ENCODE measurements at regions not wholly inside any gene's neighbourhood (a gene's known extent, or its start where the extent isn't known, plus 50 kb on each side); places are given as distances from the start of the nearest gene placed in this dataset.

DNA sequence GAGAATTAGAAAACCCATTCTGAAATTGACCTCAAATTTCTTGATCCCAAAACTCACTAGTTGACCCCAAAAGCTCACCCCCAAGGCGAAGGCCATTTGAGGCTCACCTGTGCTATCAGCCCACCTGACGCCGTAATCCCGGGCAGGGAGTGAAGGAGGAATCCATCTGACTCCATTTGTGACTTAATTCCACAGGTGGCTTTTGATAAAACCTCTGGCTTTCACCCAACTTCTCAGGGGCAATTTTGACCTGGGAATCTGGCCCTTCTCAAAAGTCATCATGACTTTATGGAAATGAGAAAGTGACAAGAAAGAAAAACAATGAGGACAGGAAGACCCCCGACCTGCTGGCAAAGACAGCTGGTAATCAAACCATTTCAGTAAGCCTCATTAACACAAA lies 86.9 kb upstream of the SALL3 start:
- H3K36me3 ChIP-seq (ENCODE audit: insufficient read depth): no peaks in the 10 kb centered on the region
- 88% methylated on average over 5 of the region's 5 CpGs for WGBS
- H3K27ac ChIP-seq (ENCODE audit: low read depth): no peak overlapping the region
- no peaks in the 10 kb centered on the region for H3K4me1 ChIP-seq (ENCODE audit: insufficient read depth)
- DNase-seq (ENCODE audit: extremely low spot score): no peak
- no peak overlapping the region for H3K4me3 ChIP-seq (ENCODE audit: low read depth, low read length)

DNA sequence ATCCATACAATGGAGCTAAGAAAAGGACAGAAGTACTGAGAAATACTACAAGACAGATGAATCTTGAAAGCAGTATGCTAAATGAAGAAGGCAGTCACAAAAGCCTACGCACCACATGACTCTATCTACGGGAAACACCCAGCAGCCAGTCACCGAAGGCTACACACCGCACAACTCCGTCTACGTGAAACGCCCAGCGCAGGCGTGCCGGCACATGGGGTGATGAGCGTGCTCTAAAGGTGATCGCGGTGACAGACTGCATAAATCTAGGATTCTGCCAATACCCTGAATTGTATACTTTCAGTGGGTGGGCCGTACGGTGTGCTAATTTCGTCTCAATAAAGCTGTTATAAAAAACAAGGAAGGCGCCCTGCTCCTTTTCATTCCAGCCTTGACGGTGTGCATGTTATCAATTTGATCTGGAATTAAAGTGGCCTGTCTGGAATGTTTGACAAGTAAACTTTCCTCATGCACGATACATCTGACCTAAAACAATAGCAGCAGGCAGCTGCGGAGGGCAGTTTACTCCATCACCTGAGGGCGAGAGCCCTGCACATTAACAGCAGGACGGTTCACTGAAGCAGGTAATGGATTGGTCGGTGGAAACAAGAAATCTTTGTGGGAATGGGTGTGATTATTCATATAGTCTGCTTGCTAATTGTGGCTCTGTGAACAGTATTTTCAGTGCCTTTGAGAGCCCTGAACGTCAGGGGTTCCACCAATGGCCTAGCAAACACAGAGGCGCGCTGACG lies 86.2 kb upstream of the SALL3 start:
- no peak for DNase-seq (ENCODE audit: extremely low spot score)
- no peak overlapping the region for H3K4me3 ChIP-seq (ENCODE audit: low read depth, low read length)
- 83% methylated on average over 27 of the region's 27 CpGs for WGBS

DNA sequence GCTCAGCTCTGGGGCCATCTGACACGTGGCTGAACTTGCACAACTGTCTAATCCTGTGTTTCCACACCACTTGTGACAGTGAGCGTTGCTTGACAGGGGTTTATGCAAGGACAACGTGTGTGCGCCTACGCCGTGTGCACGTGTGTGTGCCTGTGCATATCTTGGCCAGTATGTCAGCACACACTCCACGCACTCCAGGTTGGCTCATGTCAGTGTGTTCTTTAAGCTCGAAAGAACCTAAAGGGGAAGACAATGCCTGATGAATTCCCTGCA lies 85.6 kb upstream of the SALL3 start:
- WGBS: 81% methylated on average over 9 of the region's 9 CpGs
- Histone ChIP-seq H3K4me1 (ENCODE audit: insufficient read depth) (no peaks in the 10 kb centered on the region), H3K36me3 (ENCODE audit: insufficient read depth) (no peaks in the 10 kb centered on the region), H3K27ac (ENCODE audit: low read depth) (no peak overlapping the region), H3K4me3 (ENCODE audit: low read depth, low read length) (no peak overlapping the region)
- DNase-seq (ENCODE audit: extremely low spot score): no peak

More for the DNA sequence above, 86.2 kb upstream of the SALL3 start:
- Histone ChIP-seq H3K27ac (ENCODE audit: low read depth) (no peak overlapping the region), H3K4me1 (ENCODE audit: insufficient read depth) (no peaks in the 10 kb centered on the region), H3K36me3 (ENCODE audit: insufficient read depth) (no peaks in the 10 kb centered on the region)

DNA sequence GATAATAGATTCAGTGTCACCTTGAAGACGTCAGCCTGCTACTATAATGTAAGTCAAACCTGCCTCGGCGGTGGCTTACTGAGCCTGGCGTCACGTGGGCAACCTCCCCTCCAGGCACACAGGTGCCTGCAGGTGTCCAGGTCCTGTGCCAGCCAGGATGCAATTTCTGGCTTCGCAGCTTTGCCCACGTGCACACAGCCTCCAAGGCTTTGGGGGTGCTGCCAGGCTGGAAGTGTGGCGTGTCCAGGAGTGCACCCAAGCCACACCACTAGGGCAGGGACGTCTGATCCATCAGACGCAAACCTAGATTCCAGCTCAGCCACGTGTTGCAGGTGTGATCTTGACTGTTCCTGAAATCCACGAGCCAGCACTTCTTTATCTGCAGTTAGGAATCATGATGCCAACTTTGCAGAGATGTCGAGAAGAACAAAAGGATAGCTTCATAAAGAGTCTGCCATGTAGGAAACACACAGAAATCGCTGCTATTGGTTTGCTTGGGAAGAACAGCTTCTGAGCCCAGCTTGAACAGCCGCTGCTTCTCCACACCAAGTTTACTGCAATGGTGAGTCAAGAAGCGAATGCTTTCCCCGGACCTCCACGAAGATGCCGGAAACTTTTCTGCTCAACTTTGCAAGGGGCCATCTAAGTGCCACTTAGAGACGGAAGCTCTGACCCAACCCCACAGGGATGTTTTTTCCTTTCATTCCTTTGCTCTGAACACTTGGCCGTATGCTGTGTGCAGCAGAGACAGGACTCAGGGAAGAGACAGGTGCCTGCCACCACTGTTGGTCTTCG lies 84.2 kb upstream of the SALL3 start:
- Histone ChIP-seq H3K4me3 (ENCODE audit: low read depth, low read length) (no peak overlapping the region), H3K4me1 (ENCODE audit: insufficient read depth) (no peaks in the 10 kb centered on the region), H3K27ac (ENCODE audit: low read depth) (no peak overlapping the region), H3K36me3 (ENCODE audit: insufficient read depth) (no peaks in the 10 kb centered on the region)
- WGBS: 82% methylated on average over 22 of the region's 22 CpGs
- no peak for DNase-seq (ENCODE audit: extremely low spot score)

DNA sequence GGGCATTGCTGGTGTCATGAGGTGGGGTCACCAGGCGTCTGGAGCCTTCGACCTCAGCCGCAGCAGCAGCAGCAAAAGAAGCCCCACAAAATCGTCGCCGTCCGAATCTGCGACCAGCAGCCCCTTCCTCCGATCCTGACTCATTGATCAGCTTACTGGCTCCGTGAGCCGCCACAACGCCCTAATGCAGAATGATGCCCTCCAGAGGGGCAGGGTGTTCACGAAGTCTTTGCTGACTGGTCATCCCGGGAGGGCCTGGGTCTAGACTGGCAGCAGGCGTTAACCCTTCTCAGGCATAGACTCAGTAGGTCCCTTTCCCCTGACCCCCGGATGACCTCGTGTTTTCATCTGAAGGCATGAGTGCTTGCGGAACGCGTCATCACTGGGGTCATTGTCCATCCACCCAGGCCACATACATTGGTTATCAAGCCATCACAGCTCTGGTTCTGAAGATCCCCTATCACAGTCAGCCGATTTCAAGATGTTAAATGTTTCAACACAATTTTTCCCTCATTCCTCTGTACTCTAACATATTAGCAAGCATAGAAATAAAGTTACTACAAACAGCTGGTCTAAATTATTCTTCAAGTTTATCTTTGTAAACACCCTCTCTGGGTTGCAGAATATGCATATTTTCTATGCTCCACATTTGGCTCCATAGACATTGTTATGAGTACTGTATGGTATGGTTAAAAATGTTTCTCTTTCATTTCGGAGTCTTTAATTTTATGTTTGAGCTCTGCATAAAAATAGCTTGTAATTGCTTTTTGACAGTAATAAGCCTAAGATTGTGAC lies 83.3 kb upstream of the SALL3 start:
- Histone ChIP-seq H3K36me3 (ENCODE audit: insufficient read depth) (no peaks in the 10 kb centered on the region), H3K4me1 (ENCODE audit: insufficient read depth) (no peaks in the 10 kb centered on the region), H3K4me3 (ENCODE audit: low read depth, low read length) (no peak overlapping the region), H3K27ac (ENCODE audit: low read depth) (no peak overlapping the region)
- 76% methylated on average over 22 of the region's 22 CpGs for WGBS
- no peak for DNase-seq (ENCODE audit: extremely low spot score)

DNA sequence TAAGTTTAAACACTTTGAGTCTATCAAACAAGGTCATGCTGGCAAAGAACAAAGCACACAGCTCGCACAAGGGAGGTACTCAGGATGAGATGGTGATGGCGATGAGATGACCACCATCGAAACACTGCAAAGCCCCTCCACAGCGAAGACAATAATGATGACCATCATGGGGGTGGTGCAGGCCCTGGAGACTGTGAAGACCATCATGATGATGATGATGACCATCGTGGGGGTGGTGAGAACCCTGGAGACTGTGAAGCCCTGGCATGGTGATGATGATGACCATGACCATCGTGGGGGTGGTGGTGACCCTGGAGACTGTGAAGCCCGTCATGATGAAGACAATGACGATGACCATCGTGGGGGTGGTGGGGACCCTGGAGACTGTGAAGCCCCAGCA lies 81.6 kb upstream of the SALL3 start:
- Histone ChIP-seq H3K4me3 (ENCODE audit: low read depth, low read length) (no peak overlapping the region), H3K4me1 (ENCODE audit: insufficient read depth) (no peaks in the 10 kb centered on the region), H3K36me3 (ENCODE audit: insufficient read depth) (no peaks in the 10 kb centered on the region), H3K27ac (ENCODE audit: low read depth) (no peak overlapping the region)
- WGBS: 92% methylated on average over 9 of the region's 9 CpGs
- no peak for DNase-seq (ENCODE audit: extremely low spot score)

DNA sequence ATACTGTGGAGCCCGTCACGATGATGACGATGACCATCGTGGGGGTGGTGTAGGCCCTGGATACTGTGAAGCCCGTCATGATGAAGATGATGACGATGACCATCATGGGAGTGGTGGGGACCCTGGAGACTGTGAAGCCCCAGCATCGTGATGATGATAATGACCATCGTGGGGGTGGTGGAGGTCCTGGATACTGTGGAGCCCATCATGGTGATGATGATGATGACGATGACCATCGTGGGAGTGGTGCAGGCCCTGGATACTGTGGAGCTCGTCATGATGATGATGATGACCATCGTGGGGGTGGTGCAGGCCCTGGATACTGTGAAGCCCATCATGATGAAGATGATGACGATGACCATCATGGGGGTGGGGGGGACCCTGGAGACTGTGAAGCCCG lies 81.0 kb upstream of the SALL3 start:
- WGBS: 95% methylated on average over 14 of the region's 14 CpGs
- DNase-seq (ENCODE audit: extremely low spot score): no peak
- no peak overlapping the region for H3K4me3 ChIP-seq (ENCODE audit: low read depth, low read length)

DNA sequence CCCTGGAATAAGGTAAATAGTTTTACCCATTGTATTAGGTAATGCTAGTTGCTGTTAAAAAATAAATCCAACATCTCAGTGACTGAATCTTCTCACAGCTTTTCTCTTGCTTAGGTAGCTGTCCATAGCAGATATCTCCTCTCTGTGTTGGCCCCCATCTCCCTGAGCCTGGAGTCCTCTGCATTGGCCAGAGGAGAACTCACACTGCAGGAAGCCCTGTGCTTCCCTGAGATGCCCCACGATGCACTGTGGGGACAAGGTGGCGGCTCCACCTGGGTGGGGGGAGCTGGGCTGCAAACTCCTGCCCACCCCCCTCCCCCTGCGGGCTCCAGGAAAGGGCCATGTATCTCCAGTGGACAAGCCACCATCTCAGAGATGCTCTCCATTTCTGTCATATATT lies 80.4 kb upstream of the SALL3 start:
- 92% methylated on average over 3 of the region's 3 CpGs for WGBS
- H3K4me1 ChIP-seq (ENCODE audit: insufficient read depth): no peaks in the 10 kb centered on the region
- H3K36me3 ChIP-seq (ENCODE audit: insufficient read depth): no peaks in the 10 kb centered on the region
- no peak overlapping the region for H3K4me3 ChIP-seq (ENCODE audit: low read depth, low read length)
- no peak overlapping the region for H3K27ac ChIP-seq (ENCODE audit: low read depth)
- DNase-seq (ENCODE audit: extremely low spot score): no peak

More for the DNA sequence above, 81.0 kb upstream of the SALL3 start:
- Histone ChIP-seq H3K36me3 (ENCODE audit: insufficient read depth) (no peaks in the 10 kb centered on the region), H3K4me1 (ENCODE audit: insufficient read depth) (no peaks in the 10 kb centered on the region), H3K27ac (ENCODE audit: low read depth) (no peak overlapping the region)

DNA sequence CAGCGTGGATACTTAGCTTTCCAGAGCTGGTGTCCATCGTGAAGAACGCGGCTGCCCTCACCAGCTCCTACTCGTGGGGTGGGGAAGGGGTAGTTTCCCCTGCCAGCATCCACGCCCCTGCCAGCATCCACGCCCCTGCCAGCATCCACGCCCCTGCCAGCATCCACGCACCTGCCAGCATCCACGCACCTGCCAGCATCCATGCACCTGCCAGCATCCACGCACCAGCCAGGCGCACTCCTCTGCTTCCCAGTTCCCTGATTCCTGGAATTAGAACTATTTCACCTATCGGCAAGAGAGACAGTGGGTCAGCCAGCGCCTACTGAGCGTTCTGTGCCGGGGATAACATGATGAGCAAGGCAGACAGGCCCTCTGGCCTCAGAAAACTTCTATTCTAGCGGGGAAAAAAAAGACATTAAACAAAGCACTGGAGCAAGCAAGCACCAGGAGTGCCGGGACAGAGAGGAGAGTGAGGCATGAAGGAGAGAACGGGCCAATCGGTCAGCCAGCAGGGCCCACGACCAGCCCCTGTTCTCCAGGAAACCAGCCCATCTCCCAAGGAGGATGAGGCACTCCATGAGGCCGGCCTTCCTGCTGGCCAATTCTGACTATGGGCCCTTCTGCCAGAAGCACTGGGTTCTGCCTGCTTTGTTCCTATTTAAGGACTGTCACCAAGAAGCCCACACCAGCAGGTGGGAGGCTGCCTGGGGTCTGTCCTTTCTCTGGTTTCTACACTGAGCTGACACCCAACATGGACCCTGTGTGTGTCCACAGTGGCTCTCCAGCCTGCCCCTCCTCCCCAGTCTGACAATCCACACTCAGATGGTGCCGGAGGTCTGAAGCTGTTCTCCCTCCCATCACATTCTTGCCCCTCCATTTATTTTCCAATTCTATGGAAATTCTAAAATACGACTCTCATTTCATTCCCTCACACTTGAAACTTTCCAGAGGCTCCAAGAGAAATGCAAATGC lies 78.4 kb upstream of the SALL3 start:
- H3K36me3 ChIP-seq (ENCODE audit: insufficient read depth): no peaks in the 10 kb centered on the region
- H3K4me1 ChIP-seq (ENCODE audit: insufficient read depth): no peaks in the 10 kb centered on the region
- no peak for DNase-seq (ENCODE audit: extremely low spot score)
- 88% methylated on average over 24 of the region's 24 CpGs for WGBS
- H3K27ac ChIP-seq (ENCODE audit: low read depth): no peak overlapping the region
- no peak overlapping the region for H3K4me3 ChIP-seq (ENCODE audit: low read depth, low read length)

DNA sequence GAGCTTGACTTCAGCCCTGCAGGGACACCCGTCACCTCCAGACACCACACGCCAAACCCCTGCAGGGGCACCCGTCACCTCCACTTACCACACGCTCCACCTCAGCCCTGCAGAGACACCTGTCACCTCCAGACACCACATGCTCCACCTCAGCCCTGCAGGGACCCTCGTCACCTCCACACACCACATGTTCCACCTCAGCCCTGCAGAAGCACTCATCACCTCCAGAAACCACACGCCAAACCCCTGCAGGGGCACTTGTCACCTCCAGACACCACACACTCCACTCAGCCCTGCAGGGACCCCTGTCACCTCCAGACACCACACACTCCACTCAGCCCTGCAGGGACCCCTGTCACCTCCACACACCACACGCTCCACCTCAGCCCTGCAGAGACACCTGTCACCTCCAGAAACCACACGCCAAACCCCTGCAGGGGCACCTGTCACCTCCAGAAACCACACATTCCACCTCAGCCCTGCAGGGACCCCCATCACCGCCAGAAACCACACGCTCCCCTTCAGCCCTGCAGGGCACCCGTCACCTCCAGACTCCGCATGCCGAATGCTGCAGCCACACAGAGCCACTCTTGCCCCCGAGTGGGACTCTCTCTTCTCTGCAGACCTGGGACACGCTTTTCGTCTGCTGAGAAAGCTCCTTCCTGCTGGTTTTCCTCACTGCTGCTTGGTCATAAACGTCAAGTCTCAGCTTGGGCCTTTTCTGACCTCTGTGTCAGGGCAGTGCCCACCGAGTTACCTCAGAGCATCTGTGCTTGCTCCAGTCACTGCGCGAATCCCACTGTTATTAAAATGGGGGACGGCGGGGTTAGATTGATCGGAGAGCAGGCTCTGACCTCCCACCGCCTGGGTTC lies 77.5 kb upstream of the SALL3 start:
- H3K27ac ChIP-seq (ENCODE audit: low read depth): no peak overlapping the region
- WGBS: 72% methylated on average over 24 of the region's 24 CpGs
- H3K4me3 ChIP-seq (ENCODE audit: low read depth, low read length): no peak overlapping the region

DNA sequence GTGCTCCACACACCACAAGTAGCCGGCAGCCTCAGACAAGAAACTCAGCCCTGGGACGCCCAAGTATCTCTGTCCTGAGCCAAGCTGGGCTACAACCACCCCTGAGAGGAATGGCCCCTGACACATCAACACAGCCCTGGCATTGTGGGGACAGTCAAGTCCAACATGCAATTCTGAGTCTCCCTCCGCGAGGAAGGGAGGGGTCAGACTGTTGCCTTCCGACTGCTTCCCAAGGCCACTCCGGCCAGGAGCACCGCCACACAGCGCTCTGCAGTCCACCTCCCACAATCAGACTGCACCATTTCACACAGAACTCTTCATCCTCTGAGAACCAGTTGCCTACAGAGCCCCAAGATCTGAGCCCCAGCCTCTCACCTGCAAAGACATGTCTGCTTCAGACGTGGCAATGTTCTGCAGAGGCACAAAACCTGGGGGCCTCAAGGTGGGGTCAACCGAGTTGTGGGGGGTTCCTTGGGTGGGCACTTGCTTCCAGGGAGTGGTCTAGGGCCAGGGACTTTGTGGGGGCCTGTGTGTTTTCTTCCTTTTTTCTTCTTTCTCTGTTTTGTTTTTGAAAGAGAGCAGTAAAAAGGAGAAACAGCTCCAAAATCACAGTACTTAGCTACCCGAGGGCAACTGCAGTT lies 76.7 kb upstream of the SALL3 start:
- 72% methylated on average over 11 of the region's 11 CpGs for WGBS
- Histone ChIP-seq H3K27ac (ENCODE audit: low read depth) (no peak overlapping the region), H3K36me3 (ENCODE audit: insufficient read depth) (no peaks in the 10 kb centered on the region), H3K4me1 (ENCODE audit: insufficient read depth) (no peaks in the 10 kb centered on the region), H3K4me3 (ENCODE audit: low read depth, low read length) (no peak overlapping the region)
- DNase-seq (ENCODE audit: extremely low spot score): no peak

More for the DNA sequence above, 77.5 kb upstream of the SALL3 start:
- DNase-seq (ENCODE audit: extremely low spot score): no peak
- Histone ChIP-seq H3K4me1 (ENCODE audit: insufficient read depth) (no peaks in the 10 kb centered on the region), H3K36me3 (ENCODE audit: insufficient read depth) (no peaks in the 10 kb centered on the region)
